HG03378 (cell line): ENCODE measurements at regions not wholly inside any gene's neighbourhood (a gene's known extent, or its start where the extent isn't known, plus 50 kb on each side); places are given as distances from the start of the nearest gene placed in this dataset.
A peak's percentile ranks its signal among the peaks of the same experiment; 100 is the strongest.
"Not testable (repeated sequence)": the region's sequence is repeated elsewhere in the genome, so short reads cannot be mapped to it uniquely, and the experiment has no call there.

ENCODE experiments used
- ATAC-seq: cut with Tn5 transposase; IDR thresholded peaks from one replicate; pipeline ENCODE4 v1.9.1; 2021; ENCODE audit warnings: mild to moderate bottlenecking, moderate library complexity; ENCODE audit not compliant: unreplicated experiment

DNA sequence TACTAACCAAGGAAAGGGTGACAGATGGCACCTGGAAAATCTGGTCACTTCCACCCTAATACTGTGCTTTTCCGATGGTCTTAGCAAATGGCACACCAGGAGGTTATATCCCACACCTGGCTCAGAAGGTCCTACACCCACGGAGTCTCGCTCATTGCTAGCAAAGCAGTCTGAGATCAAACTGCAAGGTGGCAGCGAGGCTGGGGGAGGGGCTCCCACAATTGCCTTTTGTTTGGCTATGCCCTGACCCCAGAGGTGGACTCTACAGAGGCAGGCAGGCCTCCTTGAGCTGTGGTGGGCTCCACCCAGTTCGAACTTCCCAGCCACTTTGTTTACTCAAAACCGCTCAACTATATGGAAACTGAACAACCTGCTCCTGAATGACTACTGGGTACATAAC is 50.3 kb upstream of the UGT2B15 start:
- ATAC-seq, result not testable (repeated sequence)

- ATAC-seq, result no peak
Observed at GRCh38 chr4:68724426-68724825, 54.0 kb upstream of the UGT2B15 start.

- no peak for ATAC-seq
Observed at GRCh38 chr4:68724922-68725321, 54.5 kb upstream of the UGT2B15 start.

DNA sequence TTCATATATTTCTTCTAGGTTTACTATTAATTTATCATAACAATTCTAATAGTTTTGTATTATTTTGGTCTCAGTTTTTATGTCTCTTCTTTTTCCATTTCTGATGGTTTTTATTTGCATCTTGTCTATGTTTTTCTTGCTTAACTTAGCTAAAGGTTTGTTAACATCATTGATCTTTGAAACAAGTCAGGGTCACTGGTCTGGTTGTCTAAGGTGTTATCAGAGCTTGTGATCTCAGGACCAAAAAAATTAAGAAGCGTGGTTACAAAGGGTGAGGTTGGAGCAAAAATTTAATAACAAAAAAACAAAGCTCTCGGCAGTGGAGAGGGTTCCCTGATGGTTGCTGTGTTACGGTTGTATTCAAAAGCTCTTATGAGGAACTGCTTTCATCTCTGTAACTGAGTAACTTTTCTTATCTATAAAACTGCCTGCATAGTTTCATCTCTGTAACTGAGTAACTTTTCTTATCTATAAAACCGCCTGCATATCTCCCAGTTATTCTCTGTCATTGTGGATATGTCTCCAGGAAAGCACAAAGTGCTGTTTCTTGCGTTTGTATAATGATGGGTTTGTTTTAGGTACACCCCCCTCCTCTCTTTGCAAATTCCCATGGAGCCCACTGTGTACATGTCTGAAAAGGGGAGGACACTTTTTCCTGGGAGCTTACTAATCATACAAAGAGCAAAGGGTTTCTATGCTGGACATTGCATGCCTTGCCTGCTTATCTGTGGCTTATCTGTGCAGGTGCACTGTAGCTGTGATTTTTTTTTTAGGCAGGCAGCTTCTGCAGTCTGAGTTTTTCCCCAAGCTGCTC is 62.4 kb upstream of the UGT2B15 start:
- peak; percentile 94 for ATAC-seq

- ATAC-seq, result peak; percentile 74
Observed at GRCh38 chr4:68734095-68734494, 63.6 kb upstream of the UGT2B15 start.

DNA sequence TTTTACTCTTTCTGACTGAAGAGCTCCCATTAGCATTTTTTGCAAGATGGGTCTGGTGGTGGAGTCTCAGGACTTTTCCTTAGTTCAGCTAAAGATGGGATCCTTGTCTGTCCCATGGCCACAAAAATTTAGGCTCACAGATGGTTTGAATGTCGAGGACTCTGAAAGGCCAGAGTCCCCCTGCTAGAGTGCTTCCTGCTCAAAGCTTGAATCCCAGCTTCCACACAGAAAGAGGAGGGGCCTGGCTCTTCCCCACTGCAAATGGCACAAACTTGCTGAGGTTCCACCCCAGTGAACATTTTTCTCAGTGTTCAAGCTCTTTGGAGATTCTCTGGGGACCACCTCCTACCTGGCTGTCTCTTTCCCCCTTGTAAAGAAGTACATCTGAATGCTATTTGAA is 64.7 kb upstream of the UGT2B15 start:
- ATAC-seq, result no peak

GRCh38 chr4:68736813-68737212 is 66.4 kb upstream of the UGT2B15 start:
- ATAC-seq, result no peak

DNA sequence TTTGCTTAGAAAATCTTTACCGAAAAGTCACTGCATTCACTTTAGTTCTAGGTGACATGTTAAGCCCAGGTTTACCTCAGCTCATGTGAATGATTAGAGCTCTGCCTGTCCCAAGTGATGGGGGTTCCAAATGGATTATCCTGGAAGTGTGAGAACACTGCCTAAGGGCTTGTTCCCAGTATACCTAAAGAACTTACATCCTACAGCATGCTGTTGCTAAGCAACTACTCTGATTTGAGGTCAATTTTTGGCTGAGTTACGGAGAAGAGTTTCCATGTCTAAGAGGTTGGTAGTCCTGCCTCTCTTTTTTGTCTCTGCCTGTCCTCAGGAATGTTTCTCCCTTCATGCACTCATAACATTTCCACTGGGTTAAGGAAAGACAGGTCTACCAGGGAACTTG is 67.6 kb upstream of the UGT2B15 start:
- no peak for ATAC-seq

GRCh38 chr4:68744368-68744767 is 71.4 kb upstream of the UGT2B10 start:
- ATAC-seq, result no peak

GRCh38 chr4:68748181-68748991 is 67.4 kb upstream of the UGT2B10 start:
- no peak for ATAC-seq

DNA sequence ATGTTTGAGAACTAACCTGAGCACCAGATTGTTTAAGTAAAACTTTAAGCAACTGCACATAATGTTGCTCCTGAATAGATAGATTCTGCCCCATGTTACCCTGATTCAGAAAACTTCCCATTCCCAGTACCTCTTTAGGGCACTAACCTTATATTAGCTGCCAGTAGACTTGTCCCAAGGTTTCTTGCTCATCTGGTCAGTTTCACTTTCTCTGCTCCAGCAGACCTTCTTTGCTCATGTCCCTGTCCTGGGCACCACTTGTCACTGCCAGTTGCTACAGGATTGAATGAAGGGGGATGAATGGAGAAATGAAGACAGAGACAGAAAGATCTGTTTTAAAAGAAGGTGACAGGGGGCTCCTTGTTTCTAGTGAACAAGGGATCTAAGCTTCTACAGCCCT is 65.2 kb upstream of the UGT2B10 start:
- ATAC-seq, result no peak

GRCh38 chr4:68751138-68751537 is 64.7 kb upstream of the UGT2B10 start:
- ATAC-seq, result no peak

DNA sequence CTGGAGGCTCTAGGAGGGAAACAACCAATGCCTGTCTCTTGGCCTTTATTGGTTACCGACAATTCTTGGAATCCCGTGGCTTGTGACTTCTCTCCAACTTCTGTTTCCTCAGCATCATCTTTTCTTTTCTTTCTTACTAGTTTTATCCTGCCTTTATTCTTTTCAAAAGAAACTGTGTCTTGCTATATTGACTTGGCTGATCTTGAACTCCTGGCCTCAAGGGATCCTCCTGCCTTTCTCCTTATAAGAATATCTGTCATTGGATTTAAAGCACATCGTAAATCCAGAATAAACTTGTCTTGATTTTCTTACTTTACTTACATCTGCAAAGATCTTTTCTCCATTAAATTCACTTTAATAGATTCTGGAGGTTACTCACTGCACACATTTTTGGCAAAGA is 49.9 kb upstream of the UGT2B10 start:
- no peak for ATAC-seq
